ENCODE measurements at regions not wholly inside any gene's neighbourhood (a gene's known extent, or its start where the extent isn't known, plus 50 kb on each side); places are given as distances from the start of the nearest gene placed in this dataset.

- no peak for DNase-seq (ENCODE audit: low read depth)
These were observed 470.8 kb upstream of the SLIT2 start for GRCh38 chr4:19780871-19781270.

- no peak for DNase-seq (ENCODE audit: low read depth)
These were observed 474.8 kb upstream of the SLIT2 start for GRCh38 chr4:19776929-19777328.

- no peak for DNase-seq (ENCODE audit: low read depth)
These were observed 475.7 kb upstream of the SLIT2 start for GRCh38 chr4:19776021-19776459.

GRCh38 chr4:19774690-19775256 lies 476.9 kb upstream of the SLIT2 start:
- no peak for DNase-seq (ENCODE audit: low read depth)

GRCh38 chr4:19772581-19772980 lies 479.1 kb upstream of the SLIT2 start:
- DNase-seq (ENCODE audit: low read depth), result no peak

- DNase-seq (ENCODE audit: low read depth), result no peak
These were observed 495.0 kb upstream of the SLIT2 start for GRCh38 chr4:19756661-19757060.

- no peak for DNase-seq (ENCODE audit: low read depth)
These were observed 499.1 kb upstream of the SLIT2 start for GRCh38 chr4:19752599-19752998.

GRCh38 chr4:19748519-19749479 lies 502.9 kb upstream of the SLIT2 start:
- DNase-seq (ENCODE audit: low read depth), result no peak

- DNase-seq (ENCODE audit: low read depth), result no peak
These were observed 505.3 kb upstream of the SLIT2 start for GRCh38 chr4:19746377-19746776.

- DNase-seq (ENCODE audit: low read depth), result no peak
These were observed 508.5 kb upstream of the SLIT2 start for GRCh38 chr4:19743115-19743638.

GRCh38 chr4:19739101-19739651 lies 512.5 kb upstream of the SLIT2 start:
- no peak for DNase-seq (ENCODE audit: low read depth)

GRCh38 chr4:19736968-19737756 lies 514.5 kb upstream of the SLIT2 start:
- no peak for DNase-seq (ENCODE audit: low read depth)

- DNase-seq (ENCODE audit: low read depth), result no peak
These were observed 516.7 kb upstream of the SLIT2 start for GRCh38 chr4:19735012-19735411.

- no peak for DNase-seq (ENCODE audit: low read depth)
These were observed 521.6 kb upstream of the SLIT2 start for GRCh38 chr4:19729886-19730651.

- no peak for DNase-seq (ENCODE audit: low read depth)
These were observed 522.9 kb upstream of the SLIT2 start for GRCh38 chr4:19728773-19729172.

- DNase-seq (ENCODE audit: low read depth), result no peak
These were observed 524.6 kb upstream of the SLIT2 start for GRCh38 chr4:19727141-19727540.

GRCh38 chr4:19725130-19725529 lies 526.6 kb upstream of the SLIT2 start:
- no peak for DNase-seq (ENCODE audit: low read depth)

- DNase-seq (ENCODE audit: low read depth), result no peak
These were observed 529.3 kb upstream of the SLIT2 start for GRCh38 chr4:19722404-19722803.

GRCh38 chr4:19721587-19721986 lies 530.1 kb upstream of the SLIT2 start:
- DNase-seq (ENCODE audit: low read depth), result no peak

- no peak for DNase-seq (ENCODE audit: low read depth)
These were observed 531.1 kb upstream of the SLIT2 start for GRCh38 chr4:19720610-19721009.

- no peak for DNase-seq (ENCODE audit: low read depth)
These were observed 531.5 kb upstream of the SLIT2 start for GRCh38 chr4:19720190-19720589.
